Spinal cord (tissue), 9 donors: ENCODE measurements at regions not wholly inside any gene's neighbourhood (a gene's known extent, or its start where the extent isn't known, plus 50 kb on each side); places are given as distances from the start of the nearest gene placed in this dataset.
"Not testable (repeated sequence)": the region's sequence is repeated elsewhere in the genome, so short reads cannot be mapped to it uniquely, and the experiment has no call there.

Experiments used
- DNase-seq, 6 donors: peaks; one replicate each; pipeline versions ENCODE4 v3.0.0 to v3.0.0-alpha.2; 2013 to 2015; ENCODE audit warnings: low spot score in 6 of 6, low read depth in 4 of 6
- H3K27ac ChIP-seq: one replicate; pipeline ENCODE4 v1.5.1; 2013; ENCODE audit warnings: low read depth, low read length, control low read depth
- H3K27me3 ChIP-seq: one replicate; pipeline ENCODE4 v1.6.1; 2013; ENCODE audit warnings: low read length; ENCODE audit not compliant: control insufficient read depth, insufficient read depth
- H3K36me3 ChIP-seq: one replicate; pipeline ENCODE4 v1.6.1; 2013; ENCODE audit warnings: low read length; ENCODE audit not compliant: control insufficient read depth, insufficient read depth
- H3K4me1 ChIP-seq: one replicate; pipeline ENCODE4 v1.6.1; 2013; ENCODE audit warnings: low read length; ENCODE audit not compliant: control insufficient read depth, insufficient read depth
- H3K4me3 ChIP-seq: one replicate; pipeline ENCODE4 v1.5.1; 2013; ENCODE audit warnings: low read depth, low read length, control low read depth
- H3K9me3 ChIP-seq: one replicate; pipeline ENCODE4 v1.6.1; 2013; ENCODE audit warnings: low read length; ENCODE audit not compliant: control insufficient read depth, insufficient read depth
- WGBS: methylation state at CpG from one replicate; pipeline ENCODE4 v1.1.5; 2013; ENCODE audit warnings: missing lambda C conversion rate; ENCODE audit not compliant: insufficient coverage; 5-methylcytosine and 5-hydroxymethylcytosine counted together
- donor health status: healthy.

GRCh38 chr15:85196697-85197096 is 183.7 kb upstream of the AKAP13 start:
- not testable (repeated sequence) for H3K9me3 ChIP-seq, H3K27ac ChIP-seq, H3K36me3 ChIP-seq, H3K4me1 ChIP-seq, H3K27me3 ChIP-seq, H3K4me3 ChIP-seq, DNase-seq
- no CpG with 5 or more reads among the region's 5 CpGs for WGBS

GRCh38 chr15:85197582-85197981 is 182.8 kb upstream of the AKAP13 start:
- no CpG with 5 or more reads among the region's 5 CpGs for WGBS
- DNase-seq, H3K27ac ChIP-seq, H3K36me3 ChIP-seq, H3K4me1 ChIP-seq, H3K4me3 ChIP-seq, H3K27me3 ChIP-seq, H3K9me3 ChIP-seq: not testable (repeated sequence)

GRCh38 chr15:85198432-85198831 is 182.0 kb upstream of the AKAP13 start:
- not testable (repeated sequence) for H3K27me3 ChIP-seq, H3K27ac ChIP-seq, H3K4me3 ChIP-seq, DNase-seq, H3K4me1 ChIP-seq, H3K36me3 ChIP-seq, H3K9me3 ChIP-seq
- WGBS, result no CpG with 5 or more reads among the region's 13 CpGs

- not testable (repeated sequence) for H3K27ac ChIP-seq, H3K4me3 ChIP-seq, DNase-seq, H3K27me3 ChIP-seq, H3K36me3 ChIP-seq, H3K4me1 ChIP-seq, H3K9me3 ChIP-seq
- WGBS, result no CpG with 5 or more reads among the region's 9 CpGs
These were observed 180.2 kb upstream of the AKAP13 start for GRCh38 chr15:85200215-85200614.

GRCh38 chr15:85201118-85201793 is 179.1 kb upstream of the AKAP13 start:
- not testable (repeated sequence) for H3K4me3 ChIP-seq, H3K36me3 ChIP-seq, H3K27ac ChIP-seq, H3K4me1 ChIP-seq, DNase-seq, H3K9me3 ChIP-seq, H3K27me3 ChIP-seq
- WGBS, result no CpG with 5 or more reads among the region's 16 CpGs

GRCh38 chr15:85204481-85204880 is 175.9 kb upstream of the AKAP13 start:
- no CpG with 5 or more reads among the region's 16 CpGs for whole genome bisulfite sequencing

GRCh38 chr15:85233791-85234325 is 146.5 kb upstream of the AKAP13 start:
- H3K27ac ChIP-seq, H3K9me3 ChIP-seq, DNase-seq, H3K27me3 ChIP-seq, H3K4me1 ChIP-seq, H3K36me3 ChIP-seq, H3K4me3 ChIP-seq: not testable (repeated sequence)
- WGBS, result 0% methylated on average over 5 of the region's 62 CpGs

More at GRCh38 chr15:85204481-85204880, 175.9 kb upstream of the AKAP13 start:
- H3K36me3 ChIP-seq, H3K4me1 ChIP-seq, H3K4me3 ChIP-seq, DNase-seq, H3K9me3 ChIP-seq, H3K27ac ChIP-seq, H3K27me3 ChIP-seq: not testable (repeated sequence)

GRCh38 chr15:85234450-85235196 is 145.8 kb upstream of the AKAP13 start:
- not testable (repeated sequence) for H3K36me3 ChIP-seq, H3K27me3 ChIP-seq, H3K9me3 ChIP-seq, DNase-seq, H3K27ac ChIP-seq, H3K4me1 ChIP-seq, H3K4me3 ChIP-seq
- WGBS, result no CpG with 5 or more reads among the region's 55 CpGs

GRCh38 chr15:85244056-85244455 is 136.3 kb upstream of the AKAP13 start:
- H3K27ac ChIP-seq, DNase-seq: not testable (repeated sequence)
- no CpG with 5 or more reads among the region's 1 CpG for WGBS

More at GRCh38 chr15:85244056-85244455, 136.3 kb upstream of the AKAP13 start:
- not testable (repeated sequence) for H3K4me3 ChIP-seq, H3K9me3 ChIP-seq, H3K27me3 ChIP-seq, H3K4me1 ChIP-seq, H3K36me3 ChIP-seq
